GM10266 (cell line): ENCODE measurements at regions not wholly inside any gene's neighbourhood (a gene's known extent, or its start where the extent isn't known, plus 50 kb on each side); places are given as distances from the start of the nearest gene placed in this dataset.
"Not testable (repeated sequence)": the region's sequence is repeated elsewhere in the genome, so short reads cannot be mapped to it uniquely, and the experiment has no call there.

Source experiments
- DNase-seq: peaks from one replicate; pipeline ENCODE4 v3.0.0; 2012; ENCODE audit errors: extremely low spot score
- CTCF ChIP-seq: IDR thresholded peaks from 2 replicates; pipeline ENCODE4 v1.5.1; 2012; ENCODE audit warnings: mild to moderate bottlenecking, low read depth; ENCODE audit not compliant: control insufficient read depth, insufficient read depth; ENCODE audit errors: missing control alignments

- TF ChIP-seq CTCF: no peak
- no peak for DNase-seq
Measured at GRCh38 chr5:91306497-91306896, 76.6 kb downstream of the ARRDC3 start.

- no peak for DNase-seq
- TF ChIP-seq CTCF: no peak
Measured at GRCh38 chr5:91305640-91306039, 77.5 kb downstream of the ARRDC3 start.

- not testable (repeated sequence) for DNase-seq
Measured at GRCh38 chr5:91304015-91304414, 79.1 kb downstream of the ARRDC3 start.

GRCh38 chr5:91302958-91303357, 80.2 kb downstream of the ARRDC3 start:
- no peak for TF ChIP-seq CTCF
- DNase-seq: no peak

GRCh38 chr5:91302305-91302704, 80.8 kb downstream of the ARRDC3 start:
- no peak for TF ChIP-seq CTCF
- DNase-seq: no peak

- DNase-seq: no peak
- no peak for TF ChIP-seq CTCF
Measured at GRCh38 chr5:91301106-91301846, 81.8 kb downstream of the ARRDC3 start.

GRCh38 chr5:91297994-91298393, 85.1 kb downstream of the ARRDC3 start:
- DNase-seq: no peak
- TF ChIP-seq CTCF: no peak

- no peak for TF ChIP-seq CTCF
- DNase-seq: no peak
Measured at GRCh38 chr5:91296674-91297143, 86.4 kb downstream of the ARRDC3 start.

- not testable (repeated sequence) for DNase-seq
Measured at GRCh38 chr5:91296102-91296501, 87.0 kb downstream of the ARRDC3 start.
